ENCODE measurements at regions not wholly inside any gene's neighbourhood (a gene's known extent, or its start where the extent isn't known, plus 50 kb on each side); places are given as distances from the start of the nearest gene placed in this dataset.

DNA sequence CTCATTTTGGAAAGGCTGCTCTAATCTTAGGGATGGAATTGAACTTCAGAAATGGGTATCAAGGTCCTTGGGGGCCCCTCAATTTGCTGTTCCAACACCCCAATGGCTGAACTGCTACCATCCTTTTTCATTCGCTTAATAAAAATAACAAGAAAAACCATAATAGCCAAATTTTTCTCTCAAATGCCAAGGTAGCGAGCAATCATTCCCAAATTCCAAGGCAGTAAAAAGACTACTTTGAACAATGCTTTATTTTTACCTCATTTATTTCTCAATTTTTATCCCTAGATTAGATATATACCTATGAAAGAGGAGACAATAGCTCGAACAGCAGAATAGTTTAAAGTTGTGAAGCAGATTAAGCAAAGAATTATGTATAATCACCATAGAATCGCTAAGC lies 323.4 kb upstream of the SLC7A11 start:
- TF ChIP-seq ARNTL (CRISPR knock-in tag; IDR thresholded peaks at IDR 0.05; ENCODE audit: borderline replicate concordance, low read depth), result no peak
- no peak for TF ChIP-seq ISL1 (CRISPR knock-in tag; IDR thresholded peaks at IDR 0.05)
- TF ChIP-seq, protein P1, sequence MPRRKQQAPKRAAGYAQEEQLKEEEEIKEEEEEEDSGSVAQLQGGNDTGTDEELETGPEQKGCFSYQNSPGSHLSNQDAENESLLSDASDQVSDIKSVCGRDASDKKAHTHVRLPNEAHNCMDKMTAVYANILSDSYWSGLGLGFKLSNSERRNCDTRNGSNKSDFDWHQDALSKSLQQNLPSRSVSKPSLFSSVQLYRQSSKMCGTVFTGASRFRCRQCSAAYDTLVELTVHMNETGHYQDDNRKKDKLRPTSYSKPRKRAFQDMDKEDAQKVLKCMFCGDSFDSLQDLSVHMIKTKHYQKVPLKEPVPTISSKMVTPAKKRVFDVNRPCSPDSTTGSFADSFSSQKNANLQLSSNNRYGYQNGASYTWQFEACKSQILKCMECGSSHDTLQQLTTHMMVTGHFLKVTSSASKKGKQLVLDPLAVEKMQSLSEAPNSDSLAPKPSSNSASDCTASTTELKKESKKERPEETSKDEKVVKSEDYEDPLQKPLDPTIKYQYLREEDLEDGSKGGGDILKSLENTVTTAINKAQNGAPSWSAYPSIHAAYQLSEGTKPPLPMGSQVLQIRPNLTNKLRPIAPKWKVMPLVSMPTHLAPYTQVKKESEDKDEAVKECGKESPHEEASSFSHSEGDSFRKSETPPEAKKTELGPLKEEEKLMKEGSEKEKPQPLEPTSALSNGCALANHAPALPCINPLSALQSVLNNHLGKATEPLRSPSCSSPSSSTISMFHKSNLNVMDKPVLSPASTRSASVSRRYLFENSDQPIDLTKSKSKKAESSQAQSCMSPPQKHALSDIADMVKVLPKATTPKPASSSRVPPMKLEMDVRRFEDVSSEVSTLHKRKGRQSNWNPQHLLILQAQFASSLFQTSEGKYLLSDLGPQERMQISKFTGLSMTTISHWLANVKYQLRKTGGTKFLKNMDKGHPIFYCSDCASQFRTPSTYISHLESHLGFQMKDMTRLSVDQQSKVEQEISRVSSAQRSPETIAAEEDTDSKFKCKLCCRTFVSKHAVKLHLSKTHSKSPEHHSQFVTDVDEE (CRISPR knock-in tag; IDR thresholded peaks at IDR 0.05), result no peak
- TF ChIP-seq CSDC2 (CRISPR knock-in tag; IDR thresholded peaks at IDR 0.05), result no peak
- no peak for TF ChIP-seq PPARA (CRISPR knock-in tag; IDR thresholded peaks at IDR 0.05; ENCODE audit: borderline replicate concordance)
- no peak for TF ChIP-seq ZFP30 (CRISPR knock-in tag; IDR thresholded peaks at IDR 0.05)
- no peak for TF ChIP-seq TCF4 (CRISPR knock-in tag; IDR thresholded peaks at IDR 0.05; ENCODE audit: borderline replicate concordance)
- TF ChIP-seq, protein P2, sequence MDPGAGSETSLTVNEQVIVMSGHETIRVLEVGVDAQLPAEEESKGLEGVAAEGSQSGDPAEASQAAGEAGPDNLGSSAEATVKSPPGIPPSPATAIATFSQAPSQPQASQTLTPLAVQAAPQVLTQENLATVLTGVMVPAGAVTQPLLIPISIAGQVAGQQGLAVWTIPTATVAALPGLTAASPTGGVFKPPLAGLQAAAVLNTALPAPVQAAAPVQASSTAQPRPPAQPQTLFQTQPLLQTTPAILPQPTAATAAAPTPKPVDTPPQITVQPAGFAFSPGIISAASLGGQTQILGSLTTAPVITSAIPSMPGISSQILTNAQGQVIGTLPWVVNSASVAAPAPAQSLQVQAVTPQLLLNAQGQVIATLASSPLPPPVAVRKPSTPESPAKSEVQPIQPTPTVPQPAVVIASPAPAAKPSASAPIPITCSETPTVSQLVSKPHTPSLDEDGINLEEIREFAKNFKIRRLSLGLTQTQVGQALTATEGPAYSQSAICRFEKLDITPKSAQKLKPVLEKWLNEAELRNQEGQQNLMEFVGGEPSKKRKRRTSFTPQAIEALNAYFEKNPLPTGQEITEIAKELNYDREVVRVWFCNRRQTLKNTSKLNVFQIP (CRISPR knock-in tag; IDR thresholded peaks at IDR 0.05; ENCODE audit: borderline replicate concordance, low read depth), result no peak
- TF ChIP-seq RARB (CRISPR knock-in tag; IDR thresholded peaks at IDR 0.05), result no peak
- no peak for TF ChIP-seq ZNF565 (CRISPR knock-in tag; conservative IDR thresholded peaks at IDR 0.05; ENCODE audit: low read depth)
- no peak for TF ChIP-seq TOX (CRISPR knock-in tag; IDR thresholded peaks at IDR 0.05; ENCODE audit: borderline replicate concordance)
- no peak for TF ChIP-seq ZFP3 (CRISPR knock-in tag; IDR thresholded peaks at IDR 0.05)
- TF ChIP-seq GLIS3 (CRISPR knock-in tag; IDR thresholded peaks at IDR 0.05), result no peak
- TF ChIP-seq ZC3H10 (CRISPR knock-in tag; IDR thresholded peaks at IDR 0.05), result no peak
- no peak for TF ChIP-seq BACH2 (CRISPR knock-in tag; IDR thresholded peaks at IDR 0.05; ENCODE audit: borderline replicate concordance)
- TF ChIP-seq, protein P3, sequence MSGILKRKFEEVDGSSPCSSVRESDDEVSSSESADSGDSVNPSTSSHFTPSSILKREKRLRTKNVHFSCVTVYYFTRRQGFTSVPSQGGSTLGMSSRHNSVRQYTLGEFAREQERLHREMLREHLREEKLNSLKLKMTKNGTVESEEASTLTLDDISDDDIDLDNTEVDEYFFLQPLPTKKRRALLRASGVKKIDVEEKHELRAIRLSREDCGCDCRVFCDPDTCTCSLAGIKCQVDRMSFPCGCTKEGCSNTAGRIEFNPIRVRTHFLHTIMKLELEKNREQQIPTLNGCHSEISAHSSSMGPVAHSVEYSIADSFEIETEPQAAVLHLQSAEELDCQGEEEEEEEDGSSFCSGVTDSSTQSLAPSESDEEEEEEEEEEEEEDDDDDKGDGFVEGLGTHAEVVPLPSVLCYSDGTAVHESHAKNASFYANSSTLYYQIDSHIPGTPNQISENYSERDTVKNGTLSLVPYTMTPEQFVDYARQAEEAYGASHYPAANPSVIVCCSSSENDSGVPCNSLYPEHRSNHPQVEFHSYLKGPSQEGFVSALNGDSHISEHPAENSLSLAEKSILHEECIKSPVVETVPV (CRISPR knock-in tag; IDR thresholded peaks at IDR 0.05), result no peak
- TF ChIP-seq, protein P4, sequence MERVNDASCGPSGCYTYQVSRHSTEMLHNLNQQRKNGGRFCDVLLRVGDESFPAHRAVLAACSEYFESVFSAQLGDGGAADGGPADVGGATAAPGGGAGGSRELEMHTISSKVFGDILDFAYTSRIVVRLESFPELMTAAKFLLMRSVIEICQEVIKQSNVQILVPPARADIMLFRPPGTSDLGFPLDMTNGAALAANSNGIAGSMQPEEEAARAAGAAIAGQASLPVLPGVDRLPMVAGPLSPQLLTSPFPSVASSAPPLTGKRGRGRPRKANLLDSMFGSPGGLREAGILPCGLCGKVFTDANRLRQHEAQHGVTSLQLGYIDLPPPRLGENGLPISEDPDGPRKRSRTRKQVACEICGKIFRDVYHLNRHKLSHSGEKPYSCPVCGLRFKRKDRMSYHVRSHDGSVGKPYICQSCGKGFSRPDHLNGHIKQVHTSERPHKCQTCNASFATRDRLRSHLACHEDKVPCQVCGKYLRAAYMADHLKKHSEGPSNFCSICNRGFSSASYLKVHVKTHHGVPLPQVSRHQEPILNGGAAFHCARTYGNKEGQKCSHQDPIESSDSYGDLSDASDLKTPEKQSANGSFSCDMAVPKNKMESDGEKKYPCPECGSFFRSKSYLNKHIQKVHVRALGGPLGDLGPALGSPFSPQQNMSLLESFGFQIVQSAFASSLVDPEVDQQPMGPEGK (CRISPR knock-in tag; IDR thresholded peaks at IDR 0.05; ENCODE audit: borderline replicate concordance), result no peak
- TF ChIP-seq SNAI2 (CRISPR knock-in tag; IDR thresholded peaks at IDR 0.05), result no peak
- TF ChIP-seq ESRRG (CRISPR knock-in tag; IDR thresholded peaks at IDR 0.05), result no peak
- no peak for ATAC-seq

DNA sequence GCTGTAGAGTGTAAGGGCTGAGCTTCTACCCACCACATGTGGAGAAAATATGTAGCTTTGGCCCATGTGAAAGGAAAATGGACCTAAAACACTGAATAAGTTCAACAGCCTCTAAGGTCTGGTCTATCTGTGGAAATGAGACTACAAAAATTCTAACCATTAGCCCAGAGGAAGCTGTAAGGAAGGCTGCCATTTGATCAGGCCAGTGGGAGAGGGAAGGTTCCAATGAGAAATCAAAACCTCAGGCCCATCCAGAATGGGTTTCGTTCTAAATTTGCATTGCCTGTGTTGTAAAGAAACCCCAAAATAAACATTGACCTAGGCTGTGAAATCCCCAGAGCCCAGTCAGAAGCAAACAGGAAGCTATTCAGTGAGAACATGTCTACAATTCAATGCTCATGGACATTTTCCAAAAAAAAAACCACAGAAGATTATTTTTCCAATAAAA lies 320.4 kb upstream of the SLC7A11 start:
- TF ChIP-seq ZNF70 (CRISPR knock-in tag; IDR thresholded peaks at IDR 0.05) (no peak), CSDC2 (CRISPR knock-in tag; IDR thresholded peaks at IDR 0.05) (no peak), ARNTL (CRISPR knock-in tag; IDR thresholded peaks at IDR 0.05; ENCODE audit: borderline replicate concordance, low read depth) (no peak)
- TF ChIP-seq, protein P1 (CRISPR knock-in tag; IDR thresholded peaks at IDR 0.05), result no peak
- ATAC-seq, result no peak

DNA sequence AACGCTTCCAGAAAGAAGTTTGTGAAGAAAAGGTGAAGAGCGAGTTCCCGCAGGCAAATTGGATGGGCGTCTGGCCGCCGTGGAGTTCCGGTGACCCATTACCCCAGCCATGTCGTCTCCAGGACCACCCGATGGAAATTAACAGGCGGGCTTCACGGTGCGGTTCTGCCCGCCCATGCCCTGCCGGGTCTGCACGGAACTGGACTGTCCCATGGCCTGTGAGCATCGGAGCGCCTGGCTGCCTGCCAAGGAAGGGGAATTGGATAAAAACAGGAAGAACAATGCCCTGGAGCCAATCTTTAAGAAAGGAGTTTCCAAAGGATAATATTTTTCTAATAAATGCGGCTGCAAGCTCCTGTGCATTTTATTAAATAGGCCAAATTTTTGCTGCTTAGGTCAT lies 319.8 kb upstream of the SLC7A11 start:
- no peak for ATAC-seq
- TF ChIP-seq CSDC2 (CRISPR knock-in tag; IDR thresholded peaks at IDR 0.05) (no peak), SNAI2 (CRISPR knock-in tag; IDR thresholded peaks at IDR 0.05) (no peak), RARB (CRISPR knock-in tag; IDR thresholded peaks at IDR 0.05) (no peak), ESRRG (CRISPR knock-in tag; IDR thresholded peaks at IDR 0.05) (no peak), ZC3H10 (CRISPR knock-in tag; IDR thresholded peaks at IDR 0.05) (no peak), ZNF8 (CRISPR knock-in tag; IDR thresholded peaks at IDR 0.05) (no peak), GLIS3 (CRISPR knock-in tag; IDR thresholded peaks at IDR 0.05) (no peak), ZFP3 (CRISPR knock-in tag; IDR thresholded peaks at IDR 0.05) (no peak), ISL1 (CRISPR knock-in tag; IDR thresholded peaks at IDR 0.05) (no peak), ZNF565 (CRISPR knock-in tag; conservative IDR thresholded peaks at IDR 0.05; ENCODE audit: low read depth) (no peak), PPARA (CRISPR knock-in tag; IDR thresholded peaks at IDR 0.05; ENCODE audit: borderline replicate concordance) (no peak)
- TF ChIP-seq, protein P5, sequence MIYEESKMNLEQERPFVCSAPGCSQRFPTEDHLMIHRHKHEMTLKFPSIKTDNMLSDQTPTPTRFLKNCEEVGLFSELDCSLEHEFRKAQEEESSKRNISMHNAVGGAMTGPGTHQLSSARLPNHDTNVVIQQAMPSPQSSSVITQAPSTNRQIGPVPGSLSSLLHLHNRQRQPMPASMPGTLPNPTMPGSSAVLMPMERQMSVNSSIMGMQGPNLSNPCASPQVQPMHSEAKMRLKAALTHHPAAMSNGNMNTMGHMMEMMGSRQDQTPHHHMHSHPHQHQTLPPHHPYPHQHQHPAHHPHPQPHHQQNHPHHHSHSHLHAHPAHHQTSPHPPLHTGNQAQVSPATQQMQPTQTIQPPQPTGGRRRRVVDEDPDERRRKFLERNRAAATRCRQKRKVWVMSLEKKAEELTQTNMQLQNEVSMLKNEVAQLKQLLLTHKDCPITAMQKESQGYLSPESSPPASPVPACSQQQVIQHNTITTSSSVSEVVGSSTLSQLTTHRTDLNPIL (CRISPR knock-in tag; IDR thresholded peaks at IDR 0.05; ENCODE audit: low read depth), result no peak
- TF ChIP-seq, protein P2 (CRISPR knock-in tag; IDR thresholded peaks at IDR 0.05; ENCODE audit: borderline replicate concordance, low read depth), result no peak

All from SK-N-SH treated with all-trans-retinoic acid at 6 μM for 48 hours (cell line).